GM12864 (cell line): ENCODE measurements at regions not wholly inside any gene's neighbourhood (a gene's known extent, or its start where the extent isn't known, plus 50 kb on each side); places are given as distances from the start of the nearest gene placed in this dataset.

Experiments
- DNase-seq: peaks from one replicate; pipeline ENCODE4 v3.0.0-alpha.2; 2011; ENCODE audit warnings: low read depth
- H3K4me3 ChIP-seq: 2 replicates; pipeline ENCODE4 v1.5.1; 2011; ENCODE audit warnings: mild to moderate bottlenecking, low read depth, low read length, control low read depth
- TF ChIP-seq, protein P1 (sequence below): IDR thresholded peaks from 2 replicates; pipeline ENCODE4 v1.5.1; 2011; ENCODE audit warnings: low read depth, mild to moderate bottlenecking, moderate library complexity, low read length, control low read depth, inconsistent platforms; ENCODE audit errors: missing control alignments

- DNase-seq = no peak
- TF ChIP-seq, protein P1, sequence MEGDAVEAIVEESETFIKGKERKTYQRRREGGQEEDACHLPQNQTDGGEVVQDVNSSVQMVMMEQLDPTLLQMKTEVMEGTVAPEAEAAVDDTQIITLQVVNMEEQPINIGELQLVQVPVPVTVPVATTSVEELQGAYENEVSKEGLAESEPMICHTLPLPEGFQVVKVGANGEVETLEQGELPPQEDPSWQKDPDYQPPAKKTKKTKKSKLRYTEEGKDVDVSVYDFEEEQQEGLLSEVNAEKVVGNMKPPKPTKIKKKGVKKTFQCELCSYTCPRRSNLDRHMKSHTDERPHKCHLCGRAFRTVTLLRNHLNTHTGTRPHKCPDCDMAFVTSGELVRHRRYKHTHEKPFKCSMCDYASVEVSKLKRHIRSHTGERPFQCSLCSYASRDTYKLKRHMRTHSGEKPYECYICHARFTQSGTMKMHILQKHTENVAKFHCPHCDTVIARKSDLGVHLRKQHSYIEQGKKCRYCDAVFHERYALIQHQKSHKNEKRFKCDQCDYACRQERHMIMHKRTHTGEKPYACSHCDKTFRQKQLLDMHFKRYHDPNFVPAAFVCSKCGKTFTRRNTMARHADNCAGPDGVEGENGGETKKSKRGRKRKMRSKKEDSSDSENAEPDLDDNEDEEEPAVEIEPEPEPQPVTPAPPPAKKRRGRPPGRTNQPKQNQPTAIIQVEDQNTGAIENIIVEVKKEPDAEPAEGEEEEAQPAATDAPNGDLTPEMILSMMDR = no peak
- H3K4me3 ChIP-seq = no peak overlapping the region
Measured at GRCh38 chr4:26218677-26219605, 101.9 kb upstream of the RBPJ start.

GRCh38 chr4:26220696-26221095 lies 100.1 kb upstream of the RBPJ start:
- H3K4me3 ChIP-seq = no peak overlapping the region
- TF ChIP-seq, protein P1 = no peak
- DNase-seq = no peak

- TF ChIP-seq, protein P1 = no peak
- H3K4me3 ChIP-seq = no peak overlapping the region
- DNase-seq = no peak
Measured at GRCh38 chr4:26223155-26223554, 97.7 kb upstream of the RBPJ start.

GRCh38 chr4:26226629-26227376 lies 94.0 kb upstream of the RBPJ start:
- no peak overlapping the region for H3K4me3 ChIP-seq
- TF ChIP-seq, protein P1 = no peak
- no peak for DNase-seq

DNA sequence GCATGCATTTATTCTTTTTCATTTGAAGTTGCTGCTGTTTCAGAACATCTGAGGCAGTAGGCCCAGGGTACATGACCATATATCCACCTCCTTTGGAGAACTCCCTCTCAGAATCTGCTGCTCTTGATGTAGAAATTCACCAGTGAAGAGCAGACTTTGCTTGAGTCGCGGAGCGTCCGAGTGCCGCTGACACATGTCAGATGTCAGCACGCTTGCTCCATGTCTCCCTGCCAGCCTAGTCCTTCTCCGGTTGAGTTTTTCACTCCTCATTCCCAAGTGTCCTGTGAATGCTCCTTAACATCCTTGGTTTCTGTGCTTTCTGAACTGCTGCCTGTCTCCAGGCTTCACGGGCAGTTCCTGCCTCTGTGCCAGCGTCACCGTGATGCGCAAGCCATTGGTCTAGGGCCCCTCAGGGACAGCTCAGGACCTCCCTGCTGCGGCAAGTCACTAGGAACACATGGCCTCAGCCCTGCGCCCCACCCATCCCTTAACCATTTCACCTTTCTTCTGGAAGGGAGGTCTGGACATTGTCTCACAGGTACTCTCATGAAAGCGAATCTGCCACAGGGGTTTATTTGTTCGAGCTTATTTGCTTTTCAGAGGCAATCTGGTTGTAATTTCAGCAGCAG lies 93.1 kb upstream of the RBPJ start:
- no peak overlapping the region for H3K4me3 ChIP-seq
- TF ChIP-seq, protein P1 = no peak
- DNase-seq = no peak

- TF ChIP-seq, protein P1 = no peak
- no peak overlapping the region for H3K4me3 ChIP-seq
- DNase-seq = no peak
Measured at GRCh38 chr4:26228883-26229282, 91.9 kb upstream of the RBPJ start.
